ENCODE measurements at regions not wholly inside any gene's neighbourhood (a gene's known extent, or its start where the extent isn't known, plus 50 kb on each side); places are given as distances from the start of the nearest gene placed in this dataset.

DNA sequence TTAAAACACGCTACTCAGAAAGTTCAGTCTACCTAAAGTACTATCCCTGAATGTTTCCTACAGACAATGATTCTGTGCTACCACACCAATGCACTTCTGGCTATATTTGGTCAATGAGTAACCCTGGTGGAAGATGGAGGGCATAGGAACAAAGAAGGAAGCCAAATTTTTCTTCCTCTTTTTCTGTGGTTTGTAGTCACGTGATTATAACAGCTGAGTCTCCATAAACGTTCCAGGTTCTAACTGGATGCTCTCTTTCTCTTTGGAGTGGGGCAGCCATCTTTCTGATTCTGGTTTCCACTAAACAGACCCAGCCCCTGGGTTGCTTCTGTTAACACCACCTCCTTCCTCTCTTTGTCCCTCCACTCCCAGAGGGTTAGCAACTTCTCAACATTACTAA, 274.9 kb downstream of the CDH11 start:
- no peak for DNase-seq
- no peak overlapping the region for H3K27ac ChIP-seq
- H3K9me3 ChIP-seq: no peaks in the 10 kb centered on the region

DNA sequence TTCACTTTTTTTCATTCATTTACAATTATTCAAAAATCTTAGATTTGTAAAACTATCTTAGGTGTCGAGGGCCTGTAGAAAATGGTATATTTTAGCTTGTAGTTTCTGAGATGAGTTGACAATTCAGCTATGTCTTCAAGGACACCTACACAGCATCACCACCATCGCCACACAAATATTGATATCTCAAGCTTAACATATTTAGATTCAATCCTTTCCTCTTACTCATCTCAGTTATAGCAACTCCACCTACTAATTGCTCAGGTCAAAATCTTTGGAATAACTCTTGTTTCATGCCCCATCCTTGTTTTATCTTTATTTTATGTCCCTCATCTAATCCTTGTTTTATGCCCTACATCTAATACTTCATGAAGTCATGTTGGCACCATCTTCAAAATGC, 276.8 kb downstream of the CDH11 start:
- H3K4me3 ChIP-seq: no peak overlapping the region
- H3K9me3 ChIP-seq: no peaks in the 10 kb centered on the region
- TF ChIP-seq, protein P1, sequence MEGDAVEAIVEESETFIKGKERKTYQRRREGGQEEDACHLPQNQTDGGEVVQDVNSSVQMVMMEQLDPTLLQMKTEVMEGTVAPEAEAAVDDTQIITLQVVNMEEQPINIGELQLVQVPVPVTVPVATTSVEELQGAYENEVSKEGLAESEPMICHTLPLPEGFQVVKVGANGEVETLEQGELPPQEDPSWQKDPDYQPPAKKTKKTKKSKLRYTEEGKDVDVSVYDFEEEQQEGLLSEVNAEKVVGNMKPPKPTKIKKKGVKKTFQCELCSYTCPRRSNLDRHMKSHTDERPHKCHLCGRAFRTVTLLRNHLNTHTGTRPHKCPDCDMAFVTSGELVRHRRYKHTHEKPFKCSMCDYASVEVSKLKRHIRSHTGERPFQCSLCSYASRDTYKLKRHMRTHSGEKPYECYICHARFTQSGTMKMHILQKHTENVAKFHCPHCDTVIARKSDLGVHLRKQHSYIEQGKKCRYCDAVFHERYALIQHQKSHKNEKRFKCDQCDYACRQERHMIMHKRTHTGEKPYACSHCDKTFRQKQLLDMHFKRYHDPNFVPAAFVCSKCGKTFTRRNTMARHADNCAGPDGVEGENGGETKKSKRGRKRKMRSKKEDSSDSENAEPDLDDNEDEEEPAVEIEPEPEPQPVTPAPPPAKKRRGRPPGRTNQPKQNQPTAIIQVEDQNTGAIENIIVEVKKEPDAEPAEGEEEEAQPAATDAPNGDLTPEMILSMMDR (IDR thresholded peaks at IDR 0.05): no peak
- no peak for DNase-seq
- H3K4me1 ChIP-seq: no peaks in the 10 kb centered on the region
- no peaks in the 10 kb centered on the region for H3K36me3 ChIP-seq
- no peaks in the 10 kb centered on the region for H3K27me3 ChIP-seq
- intact Hi-C loops (cut with DNase I; ENCODE audit: low total_unique reads): no loop called here
- H3K27ac ChIP-seq: no peak overlapping the region

More for the DNA sequence above, 274.9 kb downstream of the CDH11 start:
- Histone ChIP-seq H3K4me1 (no peaks in the 10 kb centered on the region), H3K4me3 (no peak overlapping the region), H3K36me3 (no peaks in the 10 kb centered on the region), H3K27me3 (no peaks in the 10 kb centered on the region)
- TF ChIP-seq, protein P1 (IDR thresholded peaks at IDR 0.05): no peak
- intact Hi-C loops (cut with DNase I; ENCODE audit: low total_unique reads): no loop called here

DNA sequence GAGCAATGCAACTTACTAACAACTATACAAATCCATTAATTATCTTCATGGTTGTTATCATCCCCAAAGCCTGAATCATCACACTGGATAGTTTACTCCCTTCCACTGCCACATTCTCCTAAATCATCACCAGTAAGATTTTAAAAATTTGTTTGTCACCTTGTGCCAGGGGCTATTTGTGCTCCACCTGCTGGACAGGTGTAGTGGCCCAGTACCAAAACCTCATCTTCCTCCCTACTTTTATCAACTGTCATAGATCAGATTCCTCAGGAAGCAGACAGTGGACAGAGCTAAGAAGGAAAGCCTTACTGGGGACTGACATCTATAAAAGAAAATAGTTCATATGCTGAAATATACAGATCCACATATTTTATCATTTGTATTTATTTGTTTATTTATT, 280.4 kb downstream of the CDH11 start:
- no peaks in the 10 kb centered on the region for H3K27me3 ChIP-seq
- H3K27ac ChIP-seq: no peak overlapping the region
- no peaks in the 10 kb centered on the region for H3K36me3 ChIP-seq
- H3K9me3 ChIP-seq: no peaks in the 10 kb centered on the region
- intact Hi-C loops (cut with DNase I; ENCODE audit: low total_unique reads): no loop called here
- H3K4me3 ChIP-seq: no peak overlapping the region
- H3K4me1 ChIP-seq: no peaks in the 10 kb centered on the region
- DNase-seq: no peak
- TF ChIP-seq, protein P1 (IDR thresholded peaks at IDR 0.05): no peak

DNA sequence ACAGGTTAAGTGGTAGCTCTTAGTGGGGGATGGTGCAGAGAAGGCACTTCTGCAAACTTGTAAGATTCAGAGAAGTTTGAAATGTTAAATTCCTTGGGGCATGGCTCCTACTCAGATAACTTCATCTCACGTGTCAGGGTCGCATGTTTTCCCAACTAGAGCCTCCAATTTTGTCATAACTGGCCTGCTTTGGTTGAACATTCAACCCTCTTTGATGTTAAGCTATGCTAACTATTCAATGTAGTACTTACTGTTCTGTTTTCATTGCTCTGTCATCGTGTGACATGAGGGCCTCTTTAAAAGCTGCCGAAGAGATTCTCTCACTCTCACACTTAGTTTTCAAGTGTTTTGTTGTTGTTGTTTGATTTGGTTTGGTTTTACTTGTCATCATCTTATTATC, 280.8 kb downstream of the CDH11 start:
- Histone ChIP-seq H3K4me3 (no peak overlapping the region), H3K4me1 (no peaks in the 10 kb centered on the region), H3K36me3 (no peaks in the 10 kb centered on the region), H3K9me3 (no peaks in the 10 kb centered on the region), H3K27me3 (no peaks in the 10 kb centered on the region), H3K27ac (no peak overlapping the region)
- intact Hi-C loops (cut with DNase I; ENCODE audit: low total_unique reads): no loop called here
- TF ChIP-seq, protein P1 (IDR thresholded peaks at IDR 0.05): no peak
- no peak for DNase-seq

DNA sequence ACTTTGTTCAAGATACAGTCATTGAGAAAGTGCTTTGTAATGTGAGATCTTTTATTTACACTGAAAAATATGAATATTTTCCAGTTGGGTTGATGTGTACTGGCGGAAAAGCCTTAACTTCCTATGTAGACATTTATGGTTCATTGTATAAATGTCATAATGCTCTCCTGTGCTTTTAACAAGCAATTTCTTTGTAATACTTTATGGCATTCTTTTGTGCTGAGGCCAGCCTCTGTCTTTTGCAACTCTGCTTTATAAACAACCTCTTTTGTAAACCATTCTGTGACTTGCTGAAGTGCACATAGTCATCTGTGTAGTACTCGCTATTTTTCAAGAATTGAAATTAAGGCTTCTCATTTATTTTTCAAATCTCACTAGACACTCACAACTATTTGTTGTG, 291.2 kb downstream of the CDH11 start:
- H3K4me3 ChIP-seq: no peak overlapping the region
- H3K9me3 ChIP-seq: peaks cover 0 to 3% (median 0%) of the 10 kb centered on the region in 3 donors
- H3K27ac ChIP-seq: no peak overlapping the region
- DNase-seq: no peak
- peaks cover 0 to 7% (median 0%) of the 10 kb centered on the region in 4 donors for H3K4me1 ChIP-seq
- no peaks in the 10 kb centered on the region for H3K27me3 ChIP-seq
- TF ChIP-seq, protein P1 (IDR thresholded peaks at IDR 0.05): no peak
- H3K36me3 ChIP-seq: no peaks in the 10 kb centered on the region
- intact Hi-C loops (cut with DNase I; ENCODE audit: low total_unique reads): no loop called here

DNA sequence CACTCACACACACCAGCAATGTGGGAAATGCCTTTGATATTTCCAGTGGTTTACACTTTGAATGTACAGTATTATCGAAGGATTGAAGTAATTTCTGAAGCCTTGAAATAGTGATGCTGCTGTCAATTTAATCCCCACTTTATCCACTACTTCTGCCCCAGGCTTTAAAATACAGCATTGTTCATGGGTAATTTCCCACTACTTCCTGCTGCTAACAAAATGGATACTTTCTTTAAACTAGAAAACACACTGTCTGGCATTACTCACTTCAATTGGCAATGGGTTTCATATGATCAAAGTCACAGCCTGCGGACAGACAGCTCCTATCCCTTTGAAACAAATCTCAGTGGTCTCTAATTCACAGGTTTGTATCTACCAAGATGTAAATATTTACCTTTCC, 292.2 kb downstream of the CDH11 start:
- intact Hi-C loops (cut with DNase I; ENCODE audit: low total_unique reads): no loop called here
- H3K9me3 ChIP-seq: peaks cover 0 to 4% (median 0%) of the 10 kb centered on the region in 3 donors
- no peak overlapping the region for H3K4me3 ChIP-seq

More for the DNA sequence above, 292.2 kb downstream of the CDH11 start:
- no peaks in the 10 kb centered on the region for H3K27me3 ChIP-seq
- no peak for DNase-seq
- no peaks in the 10 kb centered on the region for H3K36me3 ChIP-seq
- peaks cover 0 to 7% (median 0%) of the 10 kb centered on the region in 4 donors for H3K4me1 ChIP-seq
- TF ChIP-seq, protein P1 (IDR thresholded peaks at IDR 0.05): no peak
- no peak overlapping the region for H3K27ac ChIP-seq

Measured in tibial artery (tissue), 4 donors.